Skeletal muscle tissue (tissue), 3 donors: ENCODE measurements at regions not wholly inside any gene's neighbourhood (a gene's known extent, or its start where the extent isn't known, plus 50 kb on each side); places are given as distances from the start of the nearest gene placed in this dataset.

Experiments
- H3K27ac ChIP-seq: one replicate; pipeline ENCODE4 v1.7.0; 2013; ENCODE audit warnings: mild to moderate bottlenecking, low read depth, low read length, inconsistent platforms
- H3K27me3 ChIP-seq, 3 donors: one replicate each; pipeline ENCODE4 v1.7.0; 2013; ENCODE audit warnings: low read length in 3 of 3; ENCODE audit not compliant: control insufficient read depth in 3 of 3, insufficient read depth in 3 of 3
- H3K36me3 ChIP-seq, 3 donors: one replicate each; pipeline ENCODE4 v1.7.0; 2013; ENCODE audit warnings: low read length in 3 of 3; ENCODE audit not compliant: control insufficient read depth in 3 of 3, insufficient read depth in 3 of 3
- H3K4me1 ChIP-seq, 3 donors: one replicate each; pipeline ENCODE4 v1.7.0; 2013; ENCODE audit warnings: low read length in 3 of 3, mild to moderate bottlenecking in 3 of 3; ENCODE audit not compliant: control insufficient read depth in 3 of 3, insufficient read depth in 3 of 3
- H3K4me3 ChIP-seq, 3 donors: one replicate each; pipeline ENCODE4 v1.7.0; 2013; ENCODE audit warnings: low read length in 3 of 3
- H3K9ac ChIP-seq, 3 donors: one replicate each; pipeline ENCODE4 v1.7.0; 2013; ENCODE audit warnings: low read length in 3 of 3, mild to moderate bottlenecking in 3 of 3, moderate library complexity in 2 of 3, low read depth in 1 of 3
- H3K9me3 ChIP-seq, 3 donors: one replicate each; pipeline ENCODE4 v1.7.0; 2013; ENCODE audit warnings: low read length in 3 of 3; ENCODE audit not compliant: control insufficient read depth in 3 of 3
- donor health status: Osteomylitis.

DNA sequence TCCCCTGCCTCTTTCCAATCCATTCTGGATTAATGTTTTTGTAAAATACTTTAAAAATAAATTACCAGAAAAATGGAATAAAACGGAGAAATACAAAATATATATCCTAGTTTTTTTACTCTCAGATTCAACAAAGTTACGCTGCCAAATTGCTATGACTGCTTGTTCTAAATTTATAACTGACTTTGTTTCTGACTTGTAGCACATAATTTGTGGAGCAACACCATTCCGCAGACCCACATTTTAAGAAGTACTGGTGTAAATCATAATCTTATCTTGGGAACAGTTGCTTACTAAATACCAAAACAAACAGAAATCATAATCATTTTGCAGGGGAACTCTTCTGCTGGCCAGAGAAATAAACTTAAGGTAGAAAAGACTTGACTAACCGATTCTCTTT, 339.4 kb upstream of the CBLB start:
- Histone ChIP-seq H3K4me3 (no peak overlapping the region), H3K27me3 (no peaks in the 10 kb centered on the region)

DNA sequence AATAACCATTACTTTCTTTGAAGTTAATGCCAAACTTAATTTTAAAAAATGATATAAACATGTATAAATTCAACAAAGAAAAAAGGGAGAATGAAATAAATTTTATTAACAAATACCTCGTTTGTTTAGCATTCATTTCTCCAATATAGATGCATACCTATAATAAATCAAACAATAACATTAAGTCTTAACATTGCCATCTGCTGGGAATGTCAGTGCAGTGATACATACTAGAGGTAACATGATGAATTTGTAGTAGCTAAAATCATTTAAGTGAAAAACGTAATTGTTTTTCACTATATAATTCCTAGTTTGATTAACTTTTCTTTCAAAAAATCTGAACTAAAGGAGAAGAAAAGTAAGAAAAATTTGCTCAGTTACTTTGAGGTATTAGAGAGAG, 340.2 kb upstream of the CBLB start:
- no peaks in the 10 kb centered on the region for H3K27me3 ChIP-seq
- no peak overlapping the region for H3K9ac ChIP-seq
- H3K9me3 ChIP-seq, result no peaks in the 10 kb centered on the region
- H3K36me3 ChIP-seq, result no peaks in the 10 kb centered on the region
- H3K4me1 ChIP-seq, result peaks cover 0 to 9% (median 4%) of the 10 kb centered on the region in 3 donors
- H3K27ac ChIP-seq, result no peak overlapping the region
- H3K4me3 ChIP-seq, result no peak overlapping the region

More for the DNA sequence above, 339.4 kb upstream of the CBLB start:
- H3K27ac ChIP-seq, result no peak overlapping the region
- H3K9me3 ChIP-seq, result no peaks in the 10 kb centered on the region
- no peaks in the 10 kb centered on the region for H3K36me3 ChIP-seq
- peak overlapping the region in 2 of 3 donors; percentile 2 to 34 for H3K9ac ChIP-seq
- peaks cover 0 to 9% (median 4%) of the 10 kb centered on the region in 3 donors for H3K4me1 ChIP-seq

GRCh38 chr3:106209482-106209881, 340.7 kb upstream of the CBLB start:
- no peaks in the 10 kb centered on the region for H3K27me3 ChIP-seq
- H3K27ac ChIP-seq, result no peak overlapping the region
- no peak overlapping the region for H3K9ac ChIP-seq
- H3K4me1 ChIP-seq, result peaks cover 0 to 9% (median 4%) of the 10 kb centered on the region in 3 donors
- H3K4me3 ChIP-seq, result no peak overlapping the region
- H3K36me3 ChIP-seq, result no peaks in the 10 kb centered on the region
- H3K9me3 ChIP-seq, result no peaks in the 10 kb centered on the region

- H3K4me1 ChIP-seq, result peaks cover 0 to 5% (median under 1%) of the 10 kb centered on the region in 3 donors
- no peaks in the 10 kb centered on the region for H3K9me3 ChIP-seq
- no peak overlapping the region for H3K27ac ChIP-seq
- no peak overlapping the region for H3K4me3 ChIP-seq
- no peak overlapping the region for H3K9ac ChIP-seq
- no peaks in the 10 kb centered on the region for H3K27me3 ChIP-seq
- no peaks in the 10 kb centered on the region for H3K36me3 ChIP-seq
Observed at GRCh38 chr3:106210923-106211322, 342.1 kb upstream of the CBLB start.

DNA sequence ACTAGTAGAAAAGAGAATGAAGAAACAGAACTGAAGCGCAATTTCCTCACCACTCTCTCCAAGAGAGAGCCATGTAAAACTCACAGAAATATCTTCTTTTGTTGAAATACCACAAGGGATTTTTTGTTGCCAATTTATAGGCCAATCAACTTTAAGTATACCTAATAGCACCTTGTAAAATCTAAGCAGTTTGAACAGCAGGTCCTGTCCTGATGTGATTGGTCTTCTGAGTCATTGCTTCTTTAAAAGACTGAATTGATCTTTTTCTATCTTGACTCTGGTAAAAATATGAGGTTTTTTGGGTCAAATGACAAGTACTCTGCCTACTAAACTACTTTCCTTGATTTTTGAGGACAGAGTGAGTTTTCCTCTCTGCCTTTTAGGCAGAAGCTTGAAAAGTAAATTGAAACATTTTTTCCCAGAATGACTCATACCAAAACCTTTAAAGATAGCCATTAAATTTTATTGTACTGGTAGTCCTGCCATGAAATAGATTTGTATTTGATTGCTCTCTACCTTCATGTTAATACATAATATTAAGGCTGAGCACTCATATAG, 343.9 kb upstream of the CBLB start:
- Histone ChIP-seq H3K9me3 (no peaks in the 10 kb centered on the region), H3K4me1 (no peaks in the 10 kb centered on the region), H3K36me3 (no peaks in the 10 kb centered on the region), H3K27ac (no peak overlapping the region), H3K27me3 (no peaks in the 10 kb centered on the region), H3K9ac (no peak overlapping the region), H3K4me3 (no peak overlapping the region)

GRCh38 chr3:106213954-106214353, 345.1 kb upstream of the CBLB start:
- Histone ChIP-seq H3K9ac (no peak overlapping the region), H3K4me3 (no peak overlapping the region), H3K27ac (no peak overlapping the region), H3K4me1 (no peaks in the 10 kb centered on the region), H3K27me3 (no peaks in the 10 kb centered on the region), H3K36me3 (no peaks in the 10 kb centered on the region), H3K9me3 (no peaks in the 10 kb centered on the region)

DNA sequence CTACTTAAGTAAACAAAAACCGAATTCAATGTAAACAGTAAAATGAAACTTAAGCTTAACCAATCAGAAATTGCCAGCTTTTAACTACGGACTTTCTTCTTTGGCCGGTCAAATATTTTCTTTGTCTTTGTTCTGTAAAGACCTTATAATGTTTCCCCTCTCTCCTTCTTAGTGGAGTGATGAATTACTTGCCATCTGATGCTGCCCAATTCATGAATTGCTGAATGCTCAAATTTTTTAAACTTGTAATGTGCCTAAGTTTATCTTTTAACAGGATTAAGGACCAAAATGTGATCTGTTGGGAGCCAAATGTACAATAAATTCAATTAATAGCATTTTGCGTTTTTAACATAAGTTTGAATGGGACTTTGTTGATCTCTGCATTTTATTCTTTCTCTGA, 345.8 kb upstream of the CBLB start:
- H3K27me3 ChIP-seq, result no peaks in the 10 kb centered on the region
- H3K36me3 ChIP-seq, result no peaks in the 10 kb centered on the region
- H3K9ac ChIP-seq, result no peak overlapping the region
- H3K27ac ChIP-seq, result no peak overlapping the region
- no peaks in the 10 kb centered on the region for H3K4me1 ChIP-seq
- H3K9me3 ChIP-seq, result no peaks in the 10 kb centered on the region
- no peak overlapping the region for H3K4me3 ChIP-seq

DNA sequence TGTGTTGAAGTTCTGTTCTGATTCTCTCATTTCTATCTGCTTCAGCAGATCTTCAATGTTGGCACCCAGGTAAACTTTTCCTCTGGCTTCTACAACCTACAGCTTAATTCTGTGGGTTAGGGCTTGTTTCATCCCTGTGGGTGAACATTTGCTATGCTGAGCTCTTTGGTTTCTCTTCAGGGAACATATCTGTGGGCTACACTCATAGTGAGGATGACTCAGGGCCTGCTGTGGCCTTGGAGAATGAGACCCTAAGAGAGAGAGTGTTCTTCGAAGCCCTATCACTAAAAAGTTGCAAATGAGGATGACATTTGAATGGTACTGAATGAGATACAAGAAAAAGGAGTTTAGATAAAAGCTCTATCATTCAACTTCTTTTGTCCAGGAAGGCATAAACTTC, 346.2 kb upstream of the CBLB start:
- no peak overlapping the region for H3K9ac ChIP-seq
- no peaks in the 10 kb centered on the region for H3K36me3 ChIP-seq
- no peak overlapping the region for H3K4me3 ChIP-seq
- H3K27me3 ChIP-seq, result no peaks in the 10 kb centered on the region
- no peak overlapping the region for H3K27ac ChIP-seq
- H3K4me1 ChIP-seq, result no peaks in the 10 kb centered on the region
- no peaks in the 10 kb centered on the region for H3K9me3 ChIP-seq

GRCh38 chr3:106217745-106218144, 348.9 kb upstream of the CBLB start:
- Histone ChIP-seq H3K9ac (no peak overlapping the region), H3K36me3 (no peaks in the 10 kb centered on the region), H3K9me3 (no peaks in the 10 kb centered on the region), H3K4me1 (no peaks in the 10 kb centered on the region), H3K27me3 (no peaks in the 10 kb centered on the region), H3K27ac (no peak overlapping the region), H3K4me3 (no peak overlapping the region)

GRCh38 chr3:106227068-106227467, 358.3 kb upstream of the CBLB start:
- H3K27me3 ChIP-seq, result no peaks in the 10 kb centered on the region
- H3K27ac ChIP-seq, result no peak overlapping the region
- peaks cover 0 to 2% (median 0%) of the 10 kb centered on the region in 3 donors for H3K9me3 ChIP-seq
- no peak overlapping the region for H3K9ac ChIP-seq
- no peaks in the 10 kb centered on the region for H3K36me3 ChIP-seq
- H3K4me1 ChIP-seq, result no peaks in the 10 kb centered on the region
- no peak overlapping the region for H3K4me3 ChIP-seq
